Mesothelial cell of epicardium (in vitro differentiated cells): ENCODE measurements at regions not wholly inside any gene's neighbourhood (a gene's known extent, or its start where the extent isn't known, plus 50 kb on each side); places are given as distances from the start of the nearest gene placed in this dataset.

ENCODE experiments used
- DNase-seq, 2 experiments: peaks; one replicate each; pipeline ENCODE4 v3.0.0; 2021; ENCODE audit warnings: low spot score in 2 of 2; ENCODE audit not compliant: unreplicated experiment in 2 of 2
- H3K27ac Mint-ChIP-seq: 2 replicates; pipeline ENCODE4 v1.8.0; 2021; ENCODE audit warnings: mixed read lengths
- H3K27me3 Mint-ChIP-seq: 2 replicates; pipeline ENCODE4 v1.8.0; 2021; ENCODE audit warnings: low read depth, mixed read lengths
- H3K36me3 Mint-ChIP-seq: 2 replicates; pipeline ENCODE4 v1.8.0; 2021; ENCODE audit warnings: mixed read lengths
- H3K4me1 Mint-ChIP-seq: 2 replicates; pipeline ENCODE4 v1.8.0; 2021; ENCODE audit warnings: mixed read lengths
- H3K4me3 Mint-ChIP-seq: 2 replicates; pipeline ENCODE4 v1.8.0; 2021; ENCODE audit warnings: mild to moderate bottlenecking, moderate library complexity, mixed read lengths
- H3K9me3 Mint-ChIP-seq: 2 replicates; pipeline ENCODE4 v1.8.0; 2021; ENCODE audit warnings: mixed read lengths
- TF ChIP-seq, protein P1 (sequence below): fragments of 200-600 bp; sonication (generic); IDR thresholded peaks from one replicate; pipeline ENCODE4 v1.5.0; 2021; ENCODE audit warnings: antibody characterized with exemption; ENCODE audit not compliant: unreplicated experiment

DNA sequence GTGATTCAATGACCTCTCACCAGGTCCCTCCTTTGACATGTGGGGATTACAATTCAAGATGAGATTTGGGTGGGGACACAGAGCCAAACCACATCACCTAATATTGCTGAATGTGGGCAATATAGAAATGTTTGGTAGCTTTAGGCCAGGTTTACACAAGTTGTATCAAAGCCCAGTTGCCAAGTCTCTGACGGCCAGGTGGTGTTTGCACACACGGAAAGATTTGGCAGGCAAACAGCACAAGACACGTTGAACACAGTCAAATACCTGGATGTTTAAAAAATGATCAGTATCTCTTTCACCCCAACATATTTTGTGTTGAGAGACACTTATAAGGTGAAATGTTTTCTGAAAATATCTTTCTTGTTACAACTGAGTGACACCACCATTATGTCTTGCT is 294.4 kb upstream of the MKI67 start:
- Mint-ChIP-seq H3K36me3 (no peaks in the 10 kb centered on the region), H3K9me3 (no peaks in the 10 kb centered on the region), H3K4me3 (no peak overlapping the region), H3K27ac (no peak overlapping the region), H3K4me1 (no peaks in the 10 kb centered on the region), H3K27me3 (peaks cover 14% of the 10 kb centered on the region)
- TF ChIP-seq, protein P1, sequence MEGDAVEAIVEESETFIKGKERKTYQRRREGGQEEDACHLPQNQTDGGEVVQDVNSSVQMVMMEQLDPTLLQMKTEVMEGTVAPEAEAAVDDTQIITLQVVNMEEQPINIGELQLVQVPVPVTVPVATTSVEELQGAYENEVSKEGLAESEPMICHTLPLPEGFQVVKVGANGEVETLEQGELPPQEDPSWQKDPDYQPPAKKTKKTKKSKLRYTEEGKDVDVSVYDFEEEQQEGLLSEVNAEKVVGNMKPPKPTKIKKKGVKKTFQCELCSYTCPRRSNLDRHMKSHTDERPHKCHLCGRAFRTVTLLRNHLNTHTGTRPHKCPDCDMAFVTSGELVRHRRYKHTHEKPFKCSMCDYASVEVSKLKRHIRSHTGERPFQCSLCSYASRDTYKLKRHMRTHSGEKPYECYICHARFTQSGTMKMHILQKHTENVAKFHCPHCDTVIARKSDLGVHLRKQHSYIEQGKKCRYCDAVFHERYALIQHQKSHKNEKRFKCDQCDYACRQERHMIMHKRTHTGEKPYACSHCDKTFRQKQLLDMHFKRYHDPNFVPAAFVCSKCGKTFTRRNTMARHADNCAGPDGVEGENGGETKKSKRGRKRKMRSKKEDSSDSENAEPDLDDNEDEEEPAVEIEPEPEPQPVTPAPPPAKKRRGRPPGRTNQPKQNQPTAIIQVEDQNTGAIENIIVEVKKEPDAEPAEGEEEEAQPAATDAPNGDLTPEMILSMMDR, result no peak
- DNase-seq, result no peak

DNA sequence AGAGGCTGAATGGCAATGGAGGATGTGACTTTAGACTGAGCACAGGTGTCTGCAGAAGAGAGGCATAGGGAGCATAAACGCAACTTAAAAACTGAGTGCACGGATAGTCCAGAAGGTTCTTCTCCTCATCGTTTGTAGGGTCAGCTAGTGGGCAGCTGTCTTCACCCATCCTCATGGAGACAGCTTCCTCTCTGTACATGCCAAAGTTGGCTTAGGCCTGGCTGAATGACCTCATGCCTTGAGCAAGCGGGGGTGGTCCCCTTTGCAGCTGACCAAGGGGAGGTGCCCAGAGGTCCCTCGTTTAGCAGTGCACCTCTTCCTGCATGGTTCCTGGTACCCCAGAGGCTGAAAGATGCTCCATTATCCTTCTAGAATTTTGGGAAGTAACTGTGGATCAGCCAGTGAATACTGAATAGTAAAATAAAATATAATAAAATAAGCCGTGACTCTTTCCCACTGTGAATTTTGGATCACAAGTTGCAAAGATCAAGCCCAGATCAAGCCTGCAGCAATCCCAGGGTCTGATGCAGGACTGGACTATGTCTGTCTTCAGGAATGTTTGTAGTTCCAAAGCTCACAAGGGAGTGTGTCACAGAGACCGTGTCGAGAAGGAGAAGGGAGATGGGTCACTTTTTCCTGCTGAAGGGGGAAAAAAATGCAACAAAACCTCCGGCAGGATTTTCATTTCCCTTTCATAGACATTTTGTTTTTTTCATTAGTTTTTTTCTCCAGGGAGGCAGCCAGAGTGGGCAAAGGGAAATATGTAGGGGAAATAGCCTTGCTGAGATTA is 295.3 kb upstream of the MKI67 start:
- TF ChIP-seq, protein P1, result no peak
- Mint-ChIP-seq H3K27me3 (peaks cover 14% of the 10 kb centered on the region), H3K27ac (no peak overlapping the region), H3K4me1 (no peaks in the 10 kb centered on the region), H3K36me3 (no peaks in the 10 kb centered on the region), H3K9me3 (no peaks in the 10 kb centered on the region), H3K4me3 (no peak overlapping the region)
- no peak for DNase-seq

DNA sequence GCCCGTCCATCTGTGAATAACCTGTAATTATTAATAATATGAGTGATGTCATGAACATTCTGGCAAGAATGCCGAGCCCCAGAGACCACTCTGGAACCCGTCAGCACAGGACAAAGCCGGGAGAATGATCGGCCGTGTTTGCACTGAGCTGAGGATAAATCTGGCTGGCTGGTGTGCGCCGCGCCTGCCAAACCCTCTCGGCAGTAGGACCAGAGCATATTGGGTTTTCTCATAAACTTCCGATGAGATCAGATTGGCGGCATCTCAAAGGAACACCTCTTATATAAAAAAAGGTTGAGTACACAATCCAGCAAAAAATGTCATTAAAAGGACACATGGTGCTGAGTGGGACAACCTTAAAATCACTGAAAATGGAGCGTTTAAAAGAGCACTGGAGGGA is 296.0 kb upstream of the MKI67 start:
- no peak for DNase-seq
- Mint-ChIP-seq H3K4me1 (no peaks in the 10 kb centered on the region), H3K27me3 (peaks cover 16% of the 10 kb centered on the region), H3K27ac (no peak overlapping the region), H3K9me3 (no peaks in the 10 kb centered on the region), H3K36me3 (no peaks in the 10 kb centered on the region), H3K4me3 (no peak overlapping the region)
- TF ChIP-seq, protein P1, result no peak

DNA sequence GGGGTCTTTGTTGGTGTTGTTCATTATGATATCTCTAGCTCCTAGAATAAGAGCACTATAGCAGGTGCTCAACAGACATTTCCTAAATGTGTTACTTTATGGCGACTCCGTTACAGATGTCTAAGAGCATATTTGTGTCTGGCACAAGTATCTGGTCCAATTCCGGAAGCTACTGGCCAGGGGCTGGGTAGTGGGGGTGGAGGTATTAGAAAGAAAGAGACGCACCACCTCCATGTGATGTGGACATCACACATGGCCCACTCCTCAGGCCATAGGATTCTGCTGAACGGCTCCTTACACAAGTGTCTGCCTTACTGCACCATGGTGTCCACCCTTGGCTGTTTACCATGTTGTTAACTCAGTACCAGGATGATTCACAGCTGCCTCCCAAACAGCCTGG is 296.8 kb upstream of the MKI67 start:
- Mint-ChIP-seq H3K27ac (no peak overlapping the region), H3K36me3 (no peaks in the 10 kb centered on the region), H3K27me3 (peaks cover 19% of the 10 kb centered on the region), H3K4me3 (no peak overlapping the region), H3K4me1 (no peaks in the 10 kb centered on the region), H3K9me3 (no peaks in the 10 kb centered on the region)
- TF ChIP-seq, protein P1, result no peak
- no peak for DNase-seq

DNA sequence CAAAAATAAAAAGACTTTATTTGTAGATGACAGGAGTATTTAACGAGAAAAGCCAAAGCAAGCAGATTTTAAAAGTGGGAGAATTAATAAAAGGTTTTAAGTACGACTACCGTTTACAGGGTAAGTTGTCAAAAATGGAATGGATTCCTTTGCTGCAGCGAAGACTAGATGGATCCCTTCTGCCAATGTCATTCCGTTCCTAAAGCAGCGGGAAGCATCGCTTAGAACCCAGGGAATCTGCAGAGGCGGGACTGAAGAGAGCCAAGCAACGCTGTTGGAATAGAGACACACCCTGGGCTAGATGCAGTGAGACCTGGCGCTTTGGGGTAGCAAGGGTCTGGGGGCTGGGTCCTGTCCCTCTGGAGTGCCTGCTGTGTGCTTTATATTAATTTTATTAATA is 303.1 kb upstream of the MKI67 start:
- Mint-ChIP-seq H3K36me3 (no peaks in the 10 kb centered on the region), H3K27ac (no peak overlapping the region), H3K9me3 (no peaks in the 10 kb centered on the region), H3K27me3 (peaks cover 46% of the 10 kb centered on the region), H3K4me1 (no peaks in the 10 kb centered on the region), H3K4me3 (no peak overlapping the region)
- DNase-seq, result no peak
- TF ChIP-seq, protein P1, result no peak
